ENCODE measurements at regions not wholly inside any gene's neighbourhood (a gene's known extent, or its start where the extent isn't known, plus 50 kb on each side); places are given as distances from the start of the nearest gene placed in this dataset.
A peak's percentile ranks its signal among the peaks of the same experiment; 100 is the strongest.

GRCh38 chr17:34156741-34157589 is 98.1 kb upstream of the CCL2 start:
- DNase-seq: no peak

- DNase-seq: no peak
Observed at GRCh38 chr17:34161690-34162089, 93.4 kb upstream of the CCL2 start.

GRCh38 chr17:34163123-34163522 is 92.0 kb upstream of the CCL2 start:
- DNase-seq: no peak

GRCh38 chr17:34163646-34164045 is 91.4 kb upstream of the CCL2 start:
- peak; percentile 57 to 65 for DNase-seq

- no peak for DNase-seq
Observed at GRCh38 chr17:34164837-34165236, 90.2 kb upstream of the CCL2 start.

- DNase-seq: no peak
Observed at GRCh38 chr17:34166352-34166751, 88.7 kb upstream of the CCL2 start.

- no peak for DNase-seq
Observed at GRCh38 chr17:34167354-34167753, 87.7 kb upstream of the CCL2 start.

- DNase-seq: no peak
Observed at GRCh38 chr17:34168989-34169388, 86.1 kb upstream of the CCL2 start.

- no peak for DNase-seq
Observed at GRCh38 chr17:34169496-34169895, 85.6 kb upstream of the CCL2 start.

GRCh38 chr17:34171245-34171818 is 83.8 kb upstream of the CCL2 start:
- DNase-seq: peak; percentile 65 to 72

GRCh38 chr17:34172390-34172918 is 82.6 kb upstream of the CCL2 start:
- DNase-seq: no peak

GRCh38 chr17:34173241-34173640 is 81.8 kb upstream of the CCL2 start:
- peak; percentile 12 to 19 for DNase-seq

GRCh38 chr17:34174496-34174895 is 80.6 kb upstream of the CCL2 start:
- no peak for DNase-seq

GRCh38 chr17:34176440-34176839 is 78.6 kb upstream of the CCL2 start:
- DNase-seq: no peak

- DNase-seq: peak in 1 of 2 experiments; percentile 25
Observed at GRCh38 chr17:34177642-34178041, 77.4 kb upstream of the CCL2 start.

GRCh38 chr17:34178092-34178491 is 77.0 kb upstream of the CCL2 start:
- DNase-seq: no peak

- no peak for DNase-seq
Observed at GRCh38 chr17:34182036-34182803, 72.9 kb upstream of the CCL2 start.

- no peak for DNase-seq
Observed at GRCh38 chr17:34195987-34196386, 59.1 kb upstream of the CCL2 start.

GRCh38 chr17:34198519-34198918 is 56.6 kb upstream of the CCL2 start:
- no peak for DNase-seq

GRCh38 chr17:34199454-34199853 is 55.6 kb upstream of the CCL2 start:
- no peak for DNase-seq

- peak; percentile 84 to 87 for DNase-seq
Observed at GRCh38 chr17:34199932-34200534, 55.1 kb upstream of the CCL2 start.

GRCh38 chr17:34201225-34201624 is 53.9 kb upstream of the CCL2 start:
- DNase-seq: no peak

GRCh38 chr17:34201767-34202166 is 53.3 kb upstream of the CCL2 start:
- DNase-seq: no peak
